PC-9 (cell line): ENCODE measurements at regions not wholly inside any gene's neighbourhood (a gene's known extent, or its start where the extent isn't known, plus 50 kb on each side); places are given as distances from the start of the nearest gene placed in this dataset.
"Not testable (repeated sequence)": the region's sequence is repeated elsewhere in the genome, so short reads cannot be mapped to it uniquely, and the experiment has no call there.

Experiments used
- BruUV-seq: library from RNA; stranded (reverse); fragments of 400-500 nt; replicated peaks from 2 replicates; lab custom pipeline; 2021; lab: Mats Ljungman, UMichigan
- CTCF ChIA-PET: fragments of 300-600 bp; sonication (Branson Sonifier 250); formaldehyde crosslinking; loops from one replicate; lab custom pipeline; 2022; ENCODE audit warnings: antibody characterized with exemption; lab: Charles Lee
- POLR2A ChIA-PET: fragments of 300-600 bp; sonication (Branson Sonifier 250); formaldehyde crosslinking; loops from one replicate; lab custom pipeline; 2022; ENCODE audit warnings: antibody characterized with exemption; ENCODE audit not compliant: unreplicated experiment; lab: Charles Lee
- DNase-seq, 2 experiments: peaks; one replicate each; pipeline versions ENCODE4 v3.0.0 to v3.0.0-alpha.2; 2015 to 2022; ENCODE audit warnings: mixed read lengths in 1 of 2
- H2AFZ ChIP-seq: fragments of 200-600 bp; sonication (generic); 2 replicates; pipeline ENCODE4 v1.8.1; 2017; ENCODE audit warnings: antibody characterized with exemption
- H3F3A ChIP-seq: fragments of 200-600 bp; sonication (generic); 2 replicates; pipeline ENCODE4 v1.8.1; 2017; ENCODE audit warnings: antibody characterized with exemption, mild to moderate bottlenecking, low read depth; ENCODE audit not compliant: insufficient read depth
- H3K27ac ChIP-seq: fragments of 200-600 bp; sonication (generic); 2 replicates; pipeline ENCODE4 v1.6.1; 2016; ENCODE audit warnings: mixed run types
- H3K27me3 ChIP-seq: fragments of 200-600 bp; sonication (generic); 2 replicates; pipeline ENCODE4 v1.6.1; 2016; ENCODE audit warnings: low read depth, mixed run types; ENCODE audit not compliant: insufficient read depth
- H3K36me3 ChIP-seq: fragments of 200-600 bp; sonication (generic); 2 replicates; pipeline ENCODE4 v1.6.1; 2016; ENCODE audit warnings: low read depth, mixed run types
- H3K4me1 ChIP-seq: fragments of 200-600 bp; sonication (generic); replicated peaks from 2 replicates; pipeline ENCODE4 v1.6.1; 2016; ENCODE audit warnings: mixed run types; ENCODE audit not compliant: insufficient read depth
- H3K4me2 ChIP-seq: fragments of 200-600 bp; sonication (generic); 2 replicates; pipeline ENCODE4 v1.6.1; 2017; ENCODE audit warnings: mixed run types
- H3K4me3 ChIP-seq: fragments of 200-600 bp; sonication (generic); 2 replicates; pipeline ENCODE4 v1.6.1; 2016; ENCODE audit warnings: mixed run types
- H3K79me2 ChIP-seq: fragments of 200-600 bp; sonication (generic); 2 replicates; pipeline ENCODE4 v1.6.1; 2017; ENCODE audit warnings: low read depth, mixed run types
- H3K9me2 ChIP-seq: fragments of 200-600 bp; sonication (generic); 2 replicates; pipeline ENCODE4 v1.8.1; 2017; ENCODE audit warnings: mild to moderate bottlenecking; ENCODE audit not compliant: insufficient read depth
- H3K9me3 ChIP-seq: fragments of 200-600 bp; sonication (generic); 2 replicates; pipeline ENCODE4 v1.8.1; 2016; ENCODE audit warnings: low read depth; ENCODE audit not compliant: insufficient read depth
- H4K20me1 ChIP-seq: fragments of 200-600 bp; sonication (generic); 2 replicates; pipeline ENCODE4 v1.8.1; 2017; ENCODE audit not compliant: insufficient read depth
- EZH2 ChIP-seq: fragments of 200-600 bp; sonication (generic); IDR thresholded peaks from 2 replicates; pipeline ENCODE4 v1.8.0; 2017; ENCODE audit warnings: antibody characterized with exemption, low read depth
- intact Hi-C: fragments of 100-400 bp; cut with micrococcal nuclease; formaldehyde crosslinking; loops from one replicate; pipeline ENCODE4 v1.10.0; 2022; ENCODE audit not compliant: unreplicated experiment
- TF ChIP-seq, protein P1 (sequence below): fragments of 200-600 bp; sonication (generic); conservative IDR thresholded peaks from 2 replicates; pipeline ENCODE4 v1.6.1; 2017; ENCODE audit warnings: mixed run types, antibody characterized with exemption, mild to moderate bottlenecking, moderate library complexity

- CTCF ChIA-PET, result no interaction called here
- H3K9me2 ChIP-seq, result no peaks in the 10 kb centered on the region
- H3K79me2 ChIP-seq, result no peaks in the 10 kb centered on the region
Observed at GRCh38 chr9:24009322-24009721, 183.3 kb upstream of the ELAVL2 start.

GRCh38 chr9:24007185-24007584, 181.1 kb upstream of the ELAVL2 start:
- no peaks in the 10 kb centered on the region for H3F3A ChIP-seq
- H2AFZ ChIP-seq, result no peak overlapping the region
- no peaks in the 10 kb centered on the region for H3K9me3 ChIP-seq
- no peaks in the 10 kb centered on the region for H3K4me1 ChIP-seq
- no peak overlapping the region for H3K4me2 ChIP-seq
- no peak overlapping the region for H3K27ac ChIP-seq
- no peaks in the 10 kb centered on the region for H4K20me1 ChIP-seq
- no peaks in the 10 kb centered on the region for H3K79me2 ChIP-seq
- ChIA-PET POLR2A (no interaction called here), CTCF (no interaction called here)
- intact Hi-C loops, result no loop called here
- BruUV-seq, result no TSS peak
- no peaks in the 10 kb centered on the region for H3K9me2 ChIP-seq
- no peak overlapping the region for H3K4me3 ChIP-seq
- no peaks in the 10 kb centered on the region for H3K36me3 ChIP-seq
- no peaks in the 10 kb centered on the region for H3K27me3 ChIP-seq
- no peak for TF ChIP-seq EZH2
- TF ChIP-seq, protein P1, sequence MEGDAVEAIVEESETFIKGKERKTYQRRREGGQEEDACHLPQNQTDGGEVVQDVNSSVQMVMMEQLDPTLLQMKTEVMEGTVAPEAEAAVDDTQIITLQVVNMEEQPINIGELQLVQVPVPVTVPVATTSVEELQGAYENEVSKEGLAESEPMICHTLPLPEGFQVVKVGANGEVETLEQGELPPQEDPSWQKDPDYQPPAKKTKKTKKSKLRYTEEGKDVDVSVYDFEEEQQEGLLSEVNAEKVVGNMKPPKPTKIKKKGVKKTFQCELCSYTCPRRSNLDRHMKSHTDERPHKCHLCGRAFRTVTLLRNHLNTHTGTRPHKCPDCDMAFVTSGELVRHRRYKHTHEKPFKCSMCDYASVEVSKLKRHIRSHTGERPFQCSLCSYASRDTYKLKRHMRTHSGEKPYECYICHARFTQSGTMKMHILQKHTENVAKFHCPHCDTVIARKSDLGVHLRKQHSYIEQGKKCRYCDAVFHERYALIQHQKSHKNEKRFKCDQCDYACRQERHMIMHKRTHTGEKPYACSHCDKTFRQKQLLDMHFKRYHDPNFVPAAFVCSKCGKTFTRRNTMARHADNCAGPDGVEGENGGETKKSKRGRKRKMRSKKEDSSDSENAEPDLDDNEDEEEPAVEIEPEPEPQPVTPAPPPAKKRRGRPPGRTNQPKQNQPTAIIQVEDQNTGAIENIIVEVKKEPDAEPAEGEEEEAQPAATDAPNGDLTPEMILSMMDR, result no peak
- DNase-seq, result no peak

More at GRCh38 chr9:24009322-24009721, 183.3 kb upstream of the ELAVL2 start:
- Histone ChIP-seq H3K4me3 (no peak overlapping the region), H3F3A (no peaks in the 10 kb centered on the region), H3K27ac (no peak overlapping the region), H3K4me2 (no peak overlapping the region), H3K27me3 (no peaks in the 10 kb centered on the region), H3K9me3 (no peaks in the 10 kb centered on the region), H3K36me3 (no peaks in the 10 kb centered on the region), H4K20me1 (no peaks in the 10 kb centered on the region), H3K4me1 (no peaks in the 10 kb centered on the region), H2AFZ (no peak overlapping the region)
- no peak for DNase-seq
- intact Hi-C loops, result no loop called here
- TF ChIP-seq EZH2, result no peak
- TF ChIP-seq, protein P1, result no peak
- POLR2A ChIA-PET, result no interaction called here
- no TSS peak for BruUV-seq

DNA sequence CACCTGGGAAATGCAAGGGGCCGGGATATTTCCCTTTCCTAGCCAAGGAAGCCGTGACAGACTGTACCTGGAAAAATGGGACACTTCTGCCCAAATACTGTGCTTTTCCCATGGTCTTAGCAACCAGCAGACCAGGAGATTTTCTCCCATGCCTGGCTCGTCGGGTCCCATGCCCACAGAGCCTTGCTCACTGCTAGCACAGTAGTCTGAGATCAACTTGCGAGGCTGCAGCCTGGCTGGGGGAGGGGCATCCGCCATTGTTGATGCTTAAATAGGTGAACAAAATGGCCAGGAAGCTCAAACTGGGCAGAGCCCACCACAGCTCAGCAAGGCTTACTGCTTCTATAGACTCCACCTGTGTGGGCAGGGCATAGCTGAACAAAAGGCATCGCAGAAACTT, 165.8 kb upstream of the ELAVL2 start:
- intact Hi-C loops, H3K27me3 ChIP-seq, POLR2A ChIA-PET, H3K4me1 ChIP-seq, DNase-seq, CTCF ChIA-PET, H3K27ac ChIP-seq, H3K36me3 ChIP-seq, H3F3A ChIP-seq, H4K20me1 ChIP-seq, H3K4me3 ChIP-seq, BruUV-seq, H3K9me2 ChIP-seq, H3K9me3 ChIP-seq, H3K79me2 ChIP-seq, H2AFZ ChIP-seq, H3K4me2 ChIP-seq: not testable (repeated sequence)

GRCh38 chr9:23979491-23979890, 153.5 kb upstream of the ELAVL2 start:
- no peaks in the 10 kb centered on the region for H3K27me3 ChIP-seq
- H2AFZ ChIP-seq, result no peak overlapping the region
- DNase-seq, result no peak
- intact Hi-C loops, result no loop called here
- no peak overlapping the region for H3K4me3 ChIP-seq
- no peaks in the 10 kb centered on the region for H4K20me1 ChIP-seq
- no peaks in the 10 kb centered on the region for H3K4me1 ChIP-seq
- no peaks in the 10 kb centered on the region for H3F3A ChIP-seq
- CTCF ChIA-PET, result no interaction called here
- TF ChIP-seq, protein P1, result no peak
- TF ChIP-seq EZH2, result no peak
- H3K79me2 ChIP-seq, result no peaks in the 10 kb centered on the region
- H3K4me2 ChIP-seq, result no peak overlapping the region
- H3K9me3 ChIP-seq, result no peaks in the 10 kb centered on the region
- H3K36me3 ChIP-seq, result no peaks in the 10 kb centered on the region
- H3K27ac ChIP-seq, result no peak overlapping the region
- POLR2A ChIA-PET, result no interaction called here
- no TSS peak for BruUV-seq
- H3K9me2 ChIP-seq, result no peaks in the 10 kb centered on the region
